HepG2 (cell line): ENCODE measurements at regions not wholly inside any gene's neighbourhood (a gene's known extent, or its start where the extent isn't known, plus 50 kb on each side); places are given as distances from the start of the nearest gene placed in this dataset.
"Not testable (repeated sequence)": the region's sequence is repeated elsewhere in the genome, so short reads cannot be mapped to it uniquely, and the experiment has no call there.

Experiments
- CTCF ChIP-seq: sonication (generic); formaldehyde crosslinking; IDR thresholded peaks from 2 replicates; pipeline ENCODE4 v1.5.0; 2020; ENCODE audit warnings: mild to moderate bottlenecking, missing genetic modification reagents, moderate library complexity
- ELK4 ChIP-seq: sonication (generic); formaldehyde crosslinking; IDR thresholded peaks from 2 replicates; pipeline ENCODE4 v1.9.0; 2021; ENCODE audit warnings: missing genetic modification reagents, borderline replicate concordance
- EP300 ChIP-seq, 3 experiments: sonication (generic) in 1 of 3; formaldehyde crosslinking in 1 of 3; IDR thresholded peaks; 2 replicates each; pipeline versions ENCODE4 v1.5.1 to v1.6.1; 2011 to 2020; ENCODE audit warnings: low read depth in 2 of 3, low read length in 2 of 3, borderline replicate concordance in 1 of 3, improper control_type of control experiment in 1 of 3, mild to moderate bottlenecking in 1 of 3, missing genetic modification reagents in 1 of 3, moderate library complexity in 1 of 3
- HNRNPK ChIP-seq: fragments of 200-400 bp; formaldehyde crosslinking; IDR thresholded peaks from 2 replicates; pipeline ENCODE4 v1.6.1; 2018; ENCODE audit warnings: low read length, low read depth, moderate library complexity, mild to moderate bottlenecking; ENCODE audit not compliant: poor library complexity, severe bottlenecking
- MAZ ChIP-seq, 2 experiments: sonication (generic) in 1 of 2; formaldehyde crosslinking in 1 of 2; IDR thresholded peaks; 2 replicates each; pipeline versions ENCODE4 v1.5.0 to v1.6.1; 2012 to 2020; ENCODE audit warnings: low read depth in 2 of 2, mild to moderate bottlenecking in 2 of 2, borderline replicate concordance in 1 of 2, improper control_type of control experiment in 1 of 2, low read length in 1 of 2, missing genetic modification reagents in 1 of 2, moderate library complexity in 1 of 2
- POLR2A ChIP-seq, 2 experiments: IDR thresholded peaks; 2 replicates each; pipeline ENCODE4 v1.6.1; 2011; ENCODE audit warnings: low read depth in 2 of 2, low read length in 2 of 2, mild to moderate bottlenecking in 1 of 2, moderate library complexity in 1 of 2; ENCODE audit not compliant: insufficient read depth in 1 of 2
- POLR2AphosphoS5 ChIP-seq: IDR thresholded peaks from 2 replicates; pipeline ENCODE4 v1.6.1; 2012; ENCODE audit warnings: low read depth, low read length
- ZNF296 ChIP-seq: sonication (generic); formaldehyde crosslinking; conservative IDR thresholded peaks from 2 replicates; pipeline ENCODE4 v1.5.0; 2020; ENCODE audit warnings: mild to moderate bottlenecking, missing genetic modification reagents
- TF ChIP-seq, protein P1 (sequence below): sonication (generic); formaldehyde crosslinking; IDR thresholded peaks from 2 replicates; pipeline ENCODE4 v1.4.0; 2020; ENCODE audit warnings: missing genetic modification reagents
- TF ChIP-seq, protein P2 (sequence below): sonication (generic); formaldehyde crosslinking; IDR thresholded peaks from 2 replicates; pipeline ENCODE4 v1.8.0; 2022; ENCODE audit warnings: mild to moderate bottlenecking, missing genetic modification reagents
- TF ChIP-seq, protein P3 (sequence below): IDR thresholded peaks from 2 replicates; pipeline ENCODE4 v1.6.1; 2012; ENCODE audit warnings: inconsistent platforms

DNA sequence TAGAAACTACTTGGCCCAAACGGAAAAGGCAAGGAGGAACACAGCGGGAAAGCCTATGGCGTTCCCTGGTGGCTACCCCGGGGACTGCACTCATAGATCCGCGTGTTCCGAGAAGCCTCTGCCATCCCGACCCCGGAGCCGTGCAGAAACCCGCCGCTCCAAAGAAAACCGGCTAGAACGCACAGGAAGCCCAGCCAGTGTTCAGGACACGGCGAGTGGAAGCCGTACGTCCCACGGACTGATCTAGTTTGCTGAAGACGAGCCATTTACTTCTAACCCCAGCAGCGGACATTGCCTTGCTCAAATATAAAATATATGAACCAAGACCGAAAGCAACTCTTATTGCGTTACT is 215.0 kb upstream of the NOTCH2NLA start:
- TF ChIP-seq CTCF (CRISPR knock-in tag); POLR2A (IDR thresholded peaks at IDR 0.05; ENCODE audit: insufficient read depth in 1 of 2, low read depth in 2 of 2, low read length in 2 of 2); MAZ (IDR thresholded peaks at IDR 0.05; ENCODE audit: borderline replicate concordance, low read depth, low read length); MAZ (CRISPR knock-in tag; IDR thresholded peaks at IDR 0.05; ENCODE audit: low read depth); EP300 (IDR thresholded peaks at IDR 0.05; ENCODE audit: low read depth in 2 of 2, low read length in 2 of 2); EP300 (CRISPR knock-in tag; IDR thresholded peaks at IDR 0.05; ENCODE audit: borderline replicate concordance); ELK4 (CRISPR knock-in tag); HNRNPK; ZNF296 (CRISPR knock-in tag); POLR2AphosphoS5: not testable (repeated sequence)
- TF ChIP-seq, protein P1, sequence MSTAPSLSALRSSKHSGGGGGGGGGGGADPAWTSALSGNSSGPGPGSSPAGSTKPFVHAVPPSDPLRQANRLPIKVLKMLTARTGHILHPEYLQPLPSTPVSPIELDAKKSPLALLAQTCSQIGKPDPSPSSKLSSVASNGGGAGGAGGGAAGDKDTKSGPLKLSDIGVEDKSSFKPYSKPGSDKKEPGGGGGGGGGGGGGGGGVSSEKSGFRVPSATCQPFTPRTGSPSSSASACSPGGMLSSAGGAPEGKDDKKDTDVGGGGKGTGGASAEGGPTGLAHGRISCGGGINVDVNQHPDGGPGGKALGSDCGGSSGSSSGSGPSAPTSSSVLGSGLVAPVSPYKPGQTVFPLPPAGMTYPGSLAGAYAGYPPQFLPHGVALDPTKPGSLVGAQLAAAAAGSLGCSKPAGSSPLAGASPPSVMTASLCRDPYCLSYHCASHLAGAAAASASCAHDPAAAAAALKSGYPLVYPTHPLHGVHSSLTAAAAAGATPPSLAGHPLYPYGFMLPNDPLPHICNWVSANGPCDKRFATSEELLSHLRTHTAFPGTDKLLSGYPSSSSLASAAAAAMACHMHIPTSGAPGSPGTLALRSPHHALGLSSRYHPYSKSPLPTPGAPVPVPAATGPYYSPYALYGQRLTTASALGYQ (CRISPR knock-in tag) = not testable (repeated sequence)
- TF ChIP-seq, protein P2, sequence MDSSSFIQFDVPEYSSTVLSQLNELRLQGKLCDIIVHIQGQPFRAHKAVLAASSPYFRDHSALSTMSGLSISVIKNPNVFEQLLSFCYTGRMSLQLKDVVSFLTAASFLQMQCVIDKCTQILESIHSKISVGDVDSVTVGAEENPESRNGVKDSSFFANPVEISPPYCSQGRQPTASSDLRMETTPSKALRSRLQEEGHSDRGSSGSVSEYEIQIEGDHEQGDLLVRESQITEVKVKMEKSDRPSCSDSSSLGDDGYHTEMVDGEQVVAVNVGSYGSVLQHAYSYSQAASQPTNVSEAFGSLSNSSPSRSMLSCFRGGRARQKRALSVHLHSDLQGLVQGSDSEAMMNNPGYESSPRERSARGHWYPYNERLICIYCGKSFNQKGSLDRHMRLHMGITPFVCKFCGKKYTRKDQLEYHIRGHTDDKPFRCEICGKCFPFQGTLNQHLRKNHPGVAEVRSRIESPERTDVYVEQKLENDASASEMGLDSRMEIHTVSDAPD = not testable (repeated sequence)
- TF ChIP-seq, protein P3, sequence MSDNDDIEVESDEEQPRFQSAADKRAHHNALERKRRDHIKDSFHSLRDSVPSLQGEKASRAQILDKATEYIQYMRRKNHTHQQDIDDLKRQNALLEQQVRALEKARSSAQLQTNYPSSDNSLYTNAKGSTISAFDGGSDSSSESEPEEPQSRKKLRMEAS = not testable (repeated sequence)
